ENCODE measurements at regions not wholly inside any gene's neighbourhood (a gene's known extent, or its start where the extent isn't known, plus 50 kb on each side); places are given as distances from the start of the nearest gene placed in this dataset.
"Not testable (repeated sequence)": the region's sequence is repeated elsewhere in the genome, so short reads cannot be mapped to it uniquely, and the experiment has no call there.

DNA sequence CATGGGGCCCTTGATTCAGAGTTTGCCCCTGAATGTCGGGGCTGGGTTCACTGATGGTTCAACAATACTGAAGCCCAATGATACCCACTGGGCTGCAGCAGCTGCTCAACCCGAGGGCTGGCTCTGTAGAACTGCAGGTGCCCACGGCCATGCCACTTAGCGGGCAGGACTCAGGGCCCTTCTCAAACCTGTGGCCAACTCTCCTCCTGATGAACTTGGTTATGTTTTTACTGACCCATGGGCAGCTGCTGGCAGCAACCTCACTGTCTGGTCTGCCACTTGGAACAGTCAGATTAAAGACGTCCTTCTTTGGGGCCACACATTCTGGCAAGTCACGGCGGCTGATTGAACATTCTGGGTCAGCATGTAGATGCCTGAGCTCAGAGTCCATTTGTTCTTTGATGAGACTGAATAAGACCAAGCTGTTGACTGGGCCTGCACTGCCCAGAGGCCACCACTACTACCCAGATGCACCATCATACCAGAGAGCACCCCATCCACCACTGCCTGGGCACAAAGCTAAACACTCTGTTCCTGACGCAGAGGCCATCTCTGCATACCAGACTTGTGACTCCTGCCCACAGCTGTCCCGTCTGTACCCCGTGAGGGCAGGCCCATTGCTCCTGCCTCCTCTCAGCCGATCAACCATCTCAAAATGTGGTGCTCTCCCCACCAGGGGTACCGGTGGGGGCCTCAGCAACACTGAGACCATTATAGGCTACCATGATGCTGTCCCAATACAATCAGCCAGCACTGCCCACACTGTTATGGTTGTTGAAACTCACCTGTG is 67.8 kb downstream of the SHANK2 start:
- in situ Hi-C loops (cut with HindIII; ENCODE audit: low pct_unique_long_range_greater_than_20kb, low sequenced_read_pairs), result no loop called here

DNA sequence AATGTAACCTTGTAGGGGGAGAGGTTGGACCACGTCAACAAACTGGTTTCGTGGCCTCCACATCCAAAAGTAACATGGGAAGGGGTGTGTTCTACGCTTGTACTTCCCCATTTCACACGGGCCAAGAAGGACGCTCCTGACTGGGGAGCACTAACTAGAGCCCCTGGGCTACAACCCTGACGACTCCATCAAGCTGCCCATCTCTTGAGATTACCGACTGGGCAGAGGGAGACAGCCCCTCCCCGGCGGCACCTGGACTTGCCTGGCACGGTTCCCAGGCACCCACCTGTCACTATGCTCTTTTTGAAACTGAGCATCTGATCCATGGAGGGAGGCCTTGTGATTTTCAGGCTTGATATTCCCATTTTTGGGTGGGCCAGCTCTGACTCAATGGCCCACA is 68.5 kb downstream of the SHANK2 start:
- no peak for DNase-seq (ENCODE audit: low read depth)

More for the DNA sequence above, 67.8 kb downstream of the SHANK2 start:
- DNase-seq (ENCODE audit: low read depth), result no peak

DNA sequence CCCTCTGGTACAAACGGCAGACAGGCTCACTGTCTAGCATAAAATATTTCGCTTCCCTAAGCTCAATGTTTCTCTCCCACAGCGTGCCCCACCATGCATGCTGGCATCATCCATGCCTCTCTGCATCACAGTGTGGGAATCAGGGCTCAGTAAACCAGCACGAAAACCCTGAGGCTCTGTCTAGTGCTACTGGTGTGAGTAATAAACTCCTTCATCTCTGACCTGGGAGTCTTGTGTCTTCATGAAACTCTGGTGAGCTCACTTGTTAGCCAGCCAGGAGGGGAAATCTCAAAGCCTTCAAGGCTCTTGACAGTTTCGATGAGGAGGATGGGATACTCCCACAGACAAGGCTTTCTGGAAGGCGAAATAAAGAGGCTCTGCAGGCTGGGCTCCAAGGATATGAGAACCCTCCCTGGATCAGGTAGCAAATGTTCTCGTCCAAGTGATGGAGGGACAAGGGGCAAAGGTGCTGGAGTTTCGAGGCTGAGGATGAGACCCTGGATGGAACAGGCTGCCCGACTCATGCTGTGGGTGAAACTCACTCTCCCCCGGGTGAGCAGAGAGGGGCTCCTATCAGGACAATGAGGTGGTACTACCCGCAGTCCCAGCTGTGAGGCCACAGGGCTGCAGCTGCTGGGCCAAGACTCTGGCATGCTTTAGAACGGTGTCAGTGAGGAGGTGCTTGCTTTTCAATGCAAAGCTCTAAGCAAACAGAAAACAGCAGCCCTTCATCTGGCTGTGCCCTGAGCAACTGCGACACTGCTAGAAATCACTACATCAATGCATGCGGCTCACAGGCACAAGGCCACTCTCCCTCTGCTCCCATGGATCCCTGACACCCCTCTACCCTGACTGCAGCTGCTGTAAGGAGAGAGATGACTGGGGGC is 69.3 kb downstream of the SHANK2 start:
- in situ Hi-C loops (cut with HindIII; ENCODE audit: low pct_unique_long_range_greater_than_20kb, low sequenced_read_pairs), result no loop called here

More for the DNA sequence above, 68.5 kb downstream of the SHANK2 start:
- in situ Hi-C loops (cut with HindIII; ENCODE audit: low pct_unique_long_range_greater_than_20kb, low sequenced_read_pairs), result no loop called here

DNA sequence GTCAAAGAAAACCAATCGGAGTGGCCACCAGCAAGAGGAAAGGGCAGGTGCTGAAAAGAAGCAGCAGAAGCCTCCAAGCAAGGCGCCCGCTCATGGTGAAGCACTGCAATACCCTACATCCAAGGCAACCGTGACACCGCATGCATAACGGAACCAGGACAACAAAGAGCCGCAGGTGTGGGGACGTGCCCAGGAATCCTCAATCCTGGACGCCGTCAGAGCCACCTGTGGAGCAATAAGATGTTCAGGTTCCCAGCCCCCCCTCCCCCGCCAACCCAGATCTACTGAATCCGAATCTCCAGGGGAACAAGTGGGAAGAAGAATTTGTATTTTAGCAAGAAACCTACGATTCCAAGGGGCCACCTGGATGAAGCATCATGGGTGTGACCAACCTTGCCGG is 70.8 kb downstream of the SHANK2 start:
- no peak for DNase-seq (ENCODE audit: low read depth)
- in situ Hi-C loops (cut with HindIII; ENCODE audit: low pct_unique_long_range_greater_than_20kb, low sequenced_read_pairs), result no loop called here

More for the DNA sequence above, 69.3 kb downstream of the SHANK2 start:
- no peak for DNase-seq (ENCODE audit: low read depth)

DNA sequence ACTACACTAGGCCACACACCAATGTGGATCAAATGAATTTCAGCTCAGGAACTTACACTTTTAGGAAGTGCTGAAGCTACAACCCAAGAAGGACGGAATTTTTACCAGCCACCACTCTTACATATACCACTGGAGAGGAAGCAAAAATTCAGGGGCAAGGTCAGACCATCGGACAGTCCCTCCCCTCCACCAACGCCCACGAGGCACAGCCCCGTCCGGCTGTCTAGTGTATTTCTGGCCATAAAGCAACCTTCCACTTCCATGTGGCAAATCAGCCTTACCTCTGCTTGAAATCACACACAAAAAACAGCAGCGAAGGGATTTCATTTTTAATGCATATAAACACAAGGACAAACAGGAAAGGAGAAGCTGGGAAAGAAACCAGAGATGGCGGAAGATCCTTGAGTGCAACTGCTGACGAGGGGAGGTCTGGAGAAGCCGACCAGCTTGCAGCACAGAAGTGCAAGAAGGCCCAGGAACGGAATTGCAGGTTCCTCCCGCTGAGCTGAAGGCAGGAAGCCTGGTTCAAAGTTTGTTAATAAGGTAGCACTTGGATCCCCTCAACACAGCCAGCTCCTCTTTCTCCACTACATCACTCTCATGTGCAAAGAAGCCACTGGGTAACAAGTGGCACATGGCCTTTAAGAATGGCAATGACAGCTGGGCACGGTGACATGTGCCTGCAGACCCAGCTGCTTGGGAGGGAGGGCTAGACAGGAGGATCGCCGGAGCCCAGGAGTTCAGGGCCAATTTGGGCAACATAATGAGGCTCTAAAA is 71.5 kb downstream of the SHANK2 start:
- no peak for DNase-seq (ENCODE audit: low read depth)
- in situ Hi-C loops (cut with HindIII; ENCODE audit: low pct_unique_long_range_greater_than_20kb, low sequenced_read_pairs), result no loop called here

DNA sequence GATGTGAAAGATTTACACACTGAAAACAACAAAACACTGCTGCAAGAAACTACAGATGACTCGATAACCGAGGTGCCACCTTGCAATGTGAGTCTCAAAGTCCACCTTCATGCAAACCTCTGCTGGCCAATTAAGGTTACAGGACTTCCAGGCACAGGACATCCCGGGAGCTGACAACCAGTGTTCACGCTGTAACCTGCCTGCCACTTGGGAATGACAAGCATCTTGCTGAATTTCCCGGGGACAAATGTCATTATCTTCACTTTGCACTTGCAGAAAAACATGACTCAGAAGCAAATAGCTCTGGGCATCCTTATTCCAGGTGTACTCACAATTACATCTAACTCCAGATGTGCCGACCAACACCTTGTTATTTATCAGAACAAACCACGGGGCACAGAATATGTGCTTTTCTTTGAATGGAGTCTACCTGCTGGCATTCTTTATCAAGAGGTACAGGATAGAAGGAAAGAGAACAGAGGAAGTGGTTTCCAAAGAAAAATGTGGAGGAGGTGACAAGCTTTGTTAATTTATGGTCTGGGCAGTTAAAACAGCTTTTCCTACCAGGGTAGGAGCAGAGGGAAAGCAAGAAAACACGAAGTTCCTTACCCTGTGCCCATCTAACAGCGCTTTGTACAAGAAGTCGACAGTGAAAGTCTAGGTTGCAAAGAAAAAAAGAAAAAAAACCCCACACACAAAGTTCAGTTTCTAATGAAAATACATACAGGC is 72.3 kb downstream of the SHANK2 start:
- in situ Hi-C loops (cut with HindIII; ENCODE audit: low pct_unique_long_range_greater_than_20kb, low sequenced_read_pairs), result no loop called here
- DNase-seq (ENCODE audit: low read depth), result no peak

DNA sequence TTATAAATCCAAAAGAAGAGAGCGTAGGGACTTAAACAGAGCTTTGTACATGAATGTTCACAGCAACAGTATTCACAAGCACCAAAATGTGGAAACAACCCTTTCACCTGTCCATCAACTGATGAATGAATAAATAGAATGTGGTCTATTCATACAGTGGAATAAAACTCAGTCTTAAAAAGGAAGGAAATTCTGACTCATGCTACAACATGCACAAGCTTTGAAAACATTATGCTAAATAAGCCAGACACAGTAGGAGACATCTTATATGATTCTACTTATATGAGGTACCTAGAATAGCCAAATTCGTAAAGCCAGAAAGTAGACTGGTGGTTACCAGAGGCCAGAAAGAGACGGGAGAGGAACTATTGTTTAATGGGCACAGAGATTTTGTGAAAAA is 74.3 kb downstream of the SHANK2 start:
- in situ Hi-C loops (cut with HindIII; ENCODE audit: low pct_unique_long_range_greater_than_20kb, low sequenced_read_pairs), result no loop called here
- DNase-seq (ENCODE audit: low read depth), result no peak

DNA sequence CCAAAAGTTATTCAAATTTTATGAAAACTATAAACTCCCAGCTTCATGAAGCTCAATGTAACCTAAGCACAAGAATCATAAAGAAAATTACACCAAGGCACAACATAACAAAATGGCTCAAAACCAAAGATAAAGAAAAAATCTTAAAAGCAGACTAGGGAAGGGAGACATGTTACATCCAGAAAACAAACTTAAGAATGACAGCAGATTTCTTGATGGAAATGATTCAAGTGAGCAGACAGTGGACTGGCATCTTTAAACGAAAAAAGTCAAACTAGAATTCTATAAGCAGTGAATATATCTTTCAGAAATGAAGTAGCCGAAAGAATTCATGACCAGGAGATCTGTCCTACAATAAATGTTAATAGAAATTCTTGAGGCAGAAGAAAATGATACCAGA is 75.6 kb downstream of the SHANK2 start:
- DNase-seq (ENCODE audit: low read depth), result no peak
- in situ Hi-C loops (cut with HindIII; ENCODE audit: low pct_unique_long_range_greater_than_20kb, low sequenced_read_pairs), result no loop called here

DNA sequence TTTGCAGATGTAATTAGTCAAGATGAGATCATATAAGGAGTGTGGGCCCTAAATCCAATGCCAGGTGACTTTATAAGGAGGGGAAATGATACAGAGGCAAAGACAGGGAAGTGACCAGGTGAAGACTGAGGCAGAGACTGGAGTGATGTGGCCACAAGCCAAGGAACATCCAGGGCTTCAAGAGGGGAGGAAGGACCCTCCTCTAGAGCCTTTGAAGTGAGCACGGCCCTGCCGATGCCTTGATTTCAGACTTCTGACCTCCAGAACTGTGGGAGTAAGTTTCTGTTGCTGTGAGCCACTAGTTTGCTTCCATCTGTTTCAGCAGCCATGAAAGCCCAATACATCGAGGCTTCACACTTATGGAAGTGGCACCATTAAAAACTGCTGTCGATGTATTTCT is 78.7 kb downstream of the SHANK2 start:
- DNase-seq (ENCODE audit: low read depth), result no peak
- in situ Hi-C loops (cut with HindIII; ENCODE audit: low pct_unique_long_range_greater_than_20kb, low sequenced_read_pairs), result no loop called here

DNA sequence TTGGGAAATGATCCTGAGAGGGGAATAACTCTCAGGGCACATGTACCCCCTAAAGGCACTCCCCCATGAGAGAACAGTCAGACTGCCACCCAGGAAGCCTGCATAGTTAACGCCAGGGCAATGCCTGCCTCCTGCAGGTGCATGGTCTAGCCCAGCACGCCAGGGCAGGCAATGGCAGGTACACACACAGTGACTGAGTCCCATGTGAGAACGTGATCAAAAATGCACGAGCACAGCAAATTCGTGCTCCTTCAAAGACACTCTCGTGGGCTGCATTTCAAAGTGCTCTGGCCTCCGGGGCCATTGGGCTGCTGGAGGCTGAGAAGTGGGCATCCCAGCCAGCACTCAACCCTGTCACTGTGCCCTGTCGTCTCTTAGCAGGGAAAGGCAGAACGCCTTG is 79.7 kb downstream of the SHANK2 start:
- in situ Hi-C loops (cut with HindIII; ENCODE audit: low pct_unique_long_range_greater_than_20kb, low sequenced_read_pairs), result no loop called here
- DNase-seq (ENCODE audit: low read depth), result no peak

DNA sequence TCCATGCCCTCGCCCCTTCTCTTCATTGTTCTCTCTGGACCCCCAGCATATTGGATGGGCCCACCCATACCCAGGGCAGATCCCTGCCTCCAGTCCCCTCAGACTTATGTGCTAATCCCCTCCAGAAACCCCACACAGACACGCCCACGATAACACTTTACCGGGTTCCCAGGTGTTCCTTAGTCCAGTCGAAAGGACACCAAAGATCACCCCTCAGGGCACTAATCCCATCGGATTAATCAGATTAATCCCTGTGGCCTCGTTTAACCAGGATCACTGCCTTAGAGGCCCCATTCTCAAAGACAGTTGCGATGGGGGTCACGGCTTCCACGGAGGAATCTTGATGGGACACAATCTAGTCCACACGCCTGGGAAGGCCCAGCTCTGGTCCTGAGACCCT is 80.8 kb downstream of the SHANK2 start:
- no peak for DNase-seq (ENCODE audit: low read depth)
- in situ Hi-C loops (cut with HindIII; ENCODE audit: low pct_unique_long_range_greater_than_20kb, low sequenced_read_pairs), result no loop called here

DNA sequence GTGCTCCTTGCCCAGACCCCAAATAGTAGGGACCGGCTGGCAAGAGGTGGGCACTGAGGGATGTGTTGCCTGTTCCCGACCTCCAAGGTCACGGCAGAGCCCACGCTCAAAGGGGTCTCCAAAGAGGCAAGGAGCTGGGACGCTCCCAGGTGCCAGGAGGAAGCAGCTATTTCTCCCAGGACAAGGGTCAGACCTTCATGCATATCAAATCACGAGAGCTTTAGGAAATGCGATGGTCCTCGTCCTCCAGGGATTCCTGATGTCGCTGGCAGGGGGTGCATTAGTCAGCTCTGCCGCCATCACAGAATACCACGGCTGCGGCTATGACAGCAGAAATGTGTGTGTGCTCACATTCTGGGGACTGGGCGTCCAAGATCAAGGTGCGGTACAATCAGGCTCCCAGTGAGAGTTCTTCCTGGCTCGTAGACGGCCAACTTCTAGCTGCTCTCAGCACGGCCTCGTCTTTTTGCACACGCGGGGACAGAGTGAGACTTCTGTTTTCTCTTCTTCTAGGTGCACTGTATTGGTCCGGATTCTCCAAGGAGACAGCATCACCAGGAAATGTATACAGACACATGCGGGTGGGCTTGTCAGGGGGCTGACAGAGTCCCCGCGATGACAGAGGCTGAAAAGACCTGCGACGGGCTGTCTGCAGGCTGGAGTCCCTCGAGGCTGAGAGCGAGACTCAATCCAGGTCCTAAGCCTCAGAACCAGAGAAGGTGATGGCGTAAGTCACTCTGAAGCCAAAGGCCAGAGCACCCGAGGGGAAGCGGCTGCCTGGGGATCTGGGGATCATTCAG is 81.6 kb downstream of the SHANK2 start:
- in situ Hi-C loops (cut with HindIII; ENCODE audit: low pct_unique_long_range_greater_than_20kb, low sequenced_read_pairs), result no loop called here
- DNase-seq (ENCODE audit: low read depth), result no peak

DNA sequence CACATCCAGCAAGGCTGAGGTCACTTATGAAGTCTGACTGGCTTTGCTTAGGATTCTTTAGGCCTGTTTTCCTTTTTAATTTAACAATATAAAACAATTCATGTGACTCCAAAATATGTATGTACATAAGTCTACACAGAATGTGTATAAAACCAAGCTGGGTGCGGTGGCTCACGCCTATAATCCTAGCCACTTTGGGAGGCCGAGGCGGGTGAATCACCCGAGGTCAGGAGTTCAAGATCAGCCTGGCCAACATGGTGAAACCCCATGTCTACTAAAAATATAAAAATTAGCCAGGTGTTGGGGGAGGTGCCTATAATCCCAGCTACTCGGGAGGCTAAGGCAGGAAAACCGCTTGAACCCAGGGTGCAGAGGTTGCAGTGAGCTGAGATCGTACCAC is 83.1 kb downstream of the SHANK2 start:
- in situ Hi-C loops (cut with HindIII; ENCODE audit: low pct_unique_long_range_greater_than_20kb, low sequenced_read_pairs), result no loop called here

DNA sequence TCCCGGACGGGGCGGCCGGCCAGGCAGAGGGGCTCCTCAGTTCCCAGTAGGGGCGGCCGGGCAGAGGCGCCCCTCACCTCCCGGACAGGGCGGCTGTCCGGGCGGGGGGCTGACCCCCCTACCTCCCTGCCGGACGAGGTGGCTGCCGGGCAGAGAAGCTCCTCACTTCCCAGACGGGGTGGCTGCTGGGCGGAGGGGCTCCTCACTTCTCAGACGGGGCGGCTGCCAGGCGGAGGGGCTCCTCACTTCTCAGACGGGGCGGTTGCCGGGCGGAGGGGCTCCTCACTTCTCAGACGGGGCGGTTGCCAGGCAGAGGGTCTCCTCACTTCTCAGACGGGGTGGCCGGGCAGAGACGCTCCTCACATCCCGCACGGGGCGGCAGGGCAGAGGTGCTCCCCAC is 84.6 kb downstream of the SHANK2 start:
- in situ Hi-C loops (cut with HindIII; ENCODE audit: low pct_unique_long_range_greater_than_20kb, low sequenced_read_pairs); DNase-seq (ENCODE audit: low read depth): not testable (repeated sequence)

More for the DNA sequence above, 83.1 kb downstream of the SHANK2 start:
- no peak for DNase-seq (ENCODE audit: low read depth)

DNA sequence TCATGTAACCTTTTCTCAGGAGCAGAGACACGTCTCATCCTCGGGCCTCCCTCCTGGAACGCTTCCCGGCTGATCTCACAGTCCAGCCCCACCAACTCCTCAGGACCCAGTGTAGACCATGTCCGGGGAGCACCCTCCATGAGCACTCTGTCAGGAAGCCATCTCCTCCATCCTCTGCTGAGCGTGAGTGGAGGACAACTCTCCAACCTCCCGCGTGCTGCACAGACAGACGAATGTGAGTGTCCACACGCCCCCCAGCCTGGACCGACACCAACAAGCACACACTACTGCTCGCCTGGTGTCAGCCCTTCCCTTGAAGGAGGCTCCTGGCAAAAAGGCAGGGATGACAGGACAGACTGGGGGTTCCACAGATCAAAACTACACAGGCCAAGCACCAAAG is 86.6 kb downstream of the SHANK2 start:
- in situ Hi-C loops (cut with HindIII; ENCODE audit: low pct_unique_long_range_greater_than_20kb, low sequenced_read_pairs), result no loop called here

DNA sequence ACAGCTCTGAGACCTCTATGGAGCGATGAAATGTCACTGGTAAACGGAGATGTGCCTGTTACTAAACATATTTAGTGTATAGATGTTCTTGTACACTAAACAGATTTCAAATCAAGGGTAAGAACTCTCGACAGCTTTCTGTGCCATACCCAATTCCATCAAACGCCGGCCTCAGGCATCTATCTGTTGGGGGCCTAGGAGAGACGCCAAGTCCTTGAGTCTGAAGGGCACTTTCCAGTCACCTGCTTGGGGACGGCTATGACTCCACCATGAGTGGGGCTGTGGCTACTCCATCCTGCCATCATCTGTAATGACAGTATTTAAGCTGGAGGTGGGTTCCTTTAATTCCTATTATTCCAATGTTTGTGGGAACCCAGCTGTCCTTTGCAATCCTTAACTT is 87.8 kb downstream of the SHANK2 start:
- in situ Hi-C loops (cut with HindIII; ENCODE audit: low pct_unique_long_range_greater_than_20kb, low sequenced_read_pairs), result no loop called here
- no peak for DNase-seq (ENCODE audit: low read depth)

More for the DNA sequence above, 86.6 kb downstream of the SHANK2 start:
- no peak for DNase-seq (ENCODE audit: low read depth)

DNA sequence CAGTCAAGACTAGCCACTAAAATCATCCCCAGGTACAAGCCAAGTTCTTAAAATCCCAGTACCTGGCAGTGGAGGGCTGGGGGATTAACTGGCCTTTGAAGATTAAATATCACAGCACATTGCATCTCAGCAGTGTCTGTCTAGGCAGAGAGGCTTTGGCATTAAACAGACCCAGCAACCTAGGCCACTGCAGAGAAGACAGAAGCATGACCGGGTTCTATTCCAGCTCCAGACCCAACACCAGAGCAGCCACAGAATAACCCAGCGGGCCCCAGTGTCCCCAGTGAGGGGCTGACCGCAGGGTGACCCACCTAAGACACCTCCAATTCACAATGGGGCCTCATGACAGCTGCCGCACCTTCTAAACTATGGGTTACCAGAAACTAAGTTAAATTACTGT is 88.2 kb downstream of the SHANK2 start:
- no peak for DNase-seq (ENCODE audit: low read depth)
- in situ Hi-C loops (cut with HindIII; ENCODE audit: low pct_unique_long_range_greater_than_20kb, low sequenced_read_pairs), result no loop called here
